ENCODE measurements at regions not wholly inside any gene's neighbourhood (a gene's known extent, or its start where the extent isn't known, plus 50 kb on each side); places are given as distances from the start of the nearest gene placed in this dataset.

DNA sequence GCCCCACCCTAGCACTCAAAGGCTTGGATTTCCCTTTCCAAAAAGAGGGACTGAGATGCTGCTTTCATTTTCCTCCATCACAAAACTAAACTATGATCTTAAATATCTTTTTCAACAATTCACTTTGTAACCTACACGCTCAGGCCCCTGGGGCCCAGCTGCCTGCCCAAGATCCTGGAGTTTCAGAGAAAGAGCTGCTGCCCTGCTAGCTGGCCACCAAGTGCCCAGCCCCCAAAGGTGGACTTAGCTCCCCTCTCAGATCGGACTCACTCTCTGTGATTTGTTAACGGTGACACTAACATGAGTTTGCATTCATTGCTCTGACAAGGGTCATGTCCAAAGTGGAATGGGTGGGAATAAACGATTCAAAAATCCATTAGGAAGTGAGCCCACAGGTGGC is 119.6 kb upstream of the SMAD3 start:
- Mint-ChIP-seq H3K36me3 (ENCODE audit: low read depth) (no peaks in the 10 kb centered on the region), H3K4me1 (ENCODE audit: low read depth) (peaks cover 13% of the 10 kb centered on the region), H3K27ac (ENCODE audit: unreplicated experiment) (no peak overlapping the region), H3K9me3 (ENCODE audit: low read depth) (no peaks in the 10 kb centered on the region), H3K27me3 (ENCODE audit: low read depth) (peaks cover 3% of the 10 kb centered on the region), H3K4me3 (ENCODE audit: unreplicated experiment) (no peak overlapping the region)
- DNase-seq (ENCODE audit: low spot score) = no peak
- no peak for TF ChIP-seq CTCF (IDR thresholded peaks at IDR 0.05)

- Mint-ChIP-seq H3K9me3 (ENCODE audit: low read depth) (no peaks in the 10 kb centered on the region), H3K4me1 (ENCODE audit: low read depth) (peaks cover 13% of the 10 kb centered on the region), H3K27me3 (ENCODE audit: low read depth) (peaks cover 3% of the 10 kb centered on the region), H3K36me3 (ENCODE audit: low read depth) (no peaks in the 10 kb centered on the region), H3K27ac (ENCODE audit: unreplicated experiment) (no peak overlapping the region), H3K4me3 (ENCODE audit: unreplicated experiment) (no peak overlapping the region)
- DNase-seq (ENCODE audit: low spot score) = no peak
- TF ChIP-seq CTCF (IDR thresholded peaks at IDR 0.05) = peak; percentile 97
Observed at GRCh38 chr15:66946578-66947164, 118.7 kb upstream of the SMAD3 start.

- no peaks in the 10 kb centered on the region for H3K36me3 Mint-ChIP-seq (ENCODE audit: low read depth)
- peaks cover 13% of the 10 kb centered on the region for H3K4me1 Mint-ChIP-seq (ENCODE audit: low read depth)
- no peak for TF ChIP-seq CTCF (IDR thresholded peaks at IDR 0.05)
- no peak overlapping the region for H3K27ac Mint-ChIP-seq (ENCODE audit: unreplicated experiment)
- DNase-seq (ENCODE audit: low spot score) = no peak
- no peaks in the 10 kb centered on the region for H3K9me3 Mint-ChIP-seq (ENCODE audit: low read depth)
- H3K27me3 Mint-ChIP-seq (ENCODE audit: low read depth) = peaks cover 3% of the 10 kb centered on the region
- H3K4me3 Mint-ChIP-seq (ENCODE audit: unreplicated experiment) = no peak overlapping the region
Observed at GRCh38 chr15:66947471-66947870, 117.9 kb upstream of the SMAD3 start.

- Mint-ChIP-seq H3K4me3 (ENCODE audit: unreplicated experiment) (no peak overlapping the region), H3K4me1 (ENCODE audit: low read depth) (peaks cover 13% of the 10 kb centered on the region), H3K9me3 (ENCODE audit: low read depth) (no peaks in the 10 kb centered on the region), H3K36me3 (ENCODE audit: low read depth) (no peaks in the 10 kb centered on the region), H3K27ac (ENCODE audit: unreplicated experiment) (no peak overlapping the region), H3K27me3 (ENCODE audit: low read depth) (peaks cover 3% of the 10 kb centered on the region)
- DNase-seq (ENCODE audit: low spot score) = no peak
- TF ChIP-seq CTCF (IDR thresholded peaks at IDR 0.05) = no peak
Observed at GRCh38 chr15:66948294-66948693, 117.1 kb upstream of the SMAD3 start.

DNA sequence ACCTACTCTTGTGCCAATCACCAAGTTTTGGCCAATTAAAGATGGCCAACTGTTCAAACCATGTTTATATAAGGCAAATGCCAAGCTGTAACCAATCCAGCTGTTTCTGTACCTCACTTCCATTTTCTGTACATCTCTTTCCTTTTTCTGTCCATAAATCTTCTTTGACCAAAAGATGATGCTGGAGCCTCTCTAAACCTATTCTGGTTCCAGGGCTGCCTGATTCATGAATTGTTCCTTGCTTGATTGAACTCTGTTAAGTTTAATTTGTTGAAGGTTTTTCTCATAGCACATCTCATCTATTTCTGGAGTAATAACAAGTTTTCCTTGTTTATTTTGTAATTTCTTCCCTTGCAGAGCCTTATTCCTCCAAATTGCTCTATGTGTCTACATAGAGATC is 115.3 kb upstream of the SMAD3 start:
- Mint-ChIP-seq H3K36me3 (ENCODE audit: low read depth) (no peaks in the 10 kb centered on the region), H3K4me3 (ENCODE audit: unreplicated experiment) (no peak overlapping the region), H3K27me3 (ENCODE audit: low read depth) (peaks cover 3% of the 10 kb centered on the region), H3K27ac (ENCODE audit: unreplicated experiment) (no peak overlapping the region), H3K4me1 (ENCODE audit: low read depth) (peaks cover 13% of the 10 kb centered on the region), H3K9me3 (ENCODE audit: low read depth) (no peaks in the 10 kb centered on the region)
- no peak for DNase-seq (ENCODE audit: low spot score)
- no peak for TF ChIP-seq CTCF (IDR thresholded peaks at IDR 0.05)
